ENCODE measurements at regions not wholly inside any gene's neighbourhood (a gene's known extent, or its start where the extent isn't known, plus 50 kb on each side); places are given as distances from the start of the nearest gene placed in this dataset.

- no peak for TF ChIP-seq TCF4 (CRISPR knock-in tag; IDR thresholded peaks at IDR 0.05; ENCODE audit: borderline replicate concordance)
- no peak for TF ChIP-seq ZFP30 (CRISPR knock-in tag; IDR thresholded peaks at IDR 0.05)
- no peak for TF ChIP-seq TSHZ2 (CRISPR knock-in tag; IDR thresholded peaks at IDR 0.05)
- no peak for TF ChIP-seq TOX (CRISPR knock-in tag; IDR thresholded peaks at IDR 0.05; ENCODE audit: borderline replicate concordance)
- TF ChIP-seq, protein P1, sequence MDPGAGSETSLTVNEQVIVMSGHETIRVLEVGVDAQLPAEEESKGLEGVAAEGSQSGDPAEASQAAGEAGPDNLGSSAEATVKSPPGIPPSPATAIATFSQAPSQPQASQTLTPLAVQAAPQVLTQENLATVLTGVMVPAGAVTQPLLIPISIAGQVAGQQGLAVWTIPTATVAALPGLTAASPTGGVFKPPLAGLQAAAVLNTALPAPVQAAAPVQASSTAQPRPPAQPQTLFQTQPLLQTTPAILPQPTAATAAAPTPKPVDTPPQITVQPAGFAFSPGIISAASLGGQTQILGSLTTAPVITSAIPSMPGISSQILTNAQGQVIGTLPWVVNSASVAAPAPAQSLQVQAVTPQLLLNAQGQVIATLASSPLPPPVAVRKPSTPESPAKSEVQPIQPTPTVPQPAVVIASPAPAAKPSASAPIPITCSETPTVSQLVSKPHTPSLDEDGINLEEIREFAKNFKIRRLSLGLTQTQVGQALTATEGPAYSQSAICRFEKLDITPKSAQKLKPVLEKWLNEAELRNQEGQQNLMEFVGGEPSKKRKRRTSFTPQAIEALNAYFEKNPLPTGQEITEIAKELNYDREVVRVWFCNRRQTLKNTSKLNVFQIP (CRISPR knock-in tag; IDR thresholded peaks at IDR 0.05; ENCODE audit: borderline replicate concordance, low read depth), result no peak
- no peak for TF ChIP-seq RARB (CRISPR knock-in tag; IDR thresholded peaks at IDR 0.05)
- TF ChIP-seq ARNTL (CRISPR knock-in tag; IDR thresholded peaks at IDR 0.05; ENCODE audit: borderline replicate concordance, low read depth), result no peak
- no peak for TF ChIP-seq BACH2 (CRISPR knock-in tag; IDR thresholded peaks at IDR 0.05; ENCODE audit: borderline replicate concordance)
- TF ChIP-seq CSRNP3 (CRISPR knock-in tag; IDR thresholded peaks at IDR 0.05), result no peak
- TF ChIP-seq, protein P2, sequence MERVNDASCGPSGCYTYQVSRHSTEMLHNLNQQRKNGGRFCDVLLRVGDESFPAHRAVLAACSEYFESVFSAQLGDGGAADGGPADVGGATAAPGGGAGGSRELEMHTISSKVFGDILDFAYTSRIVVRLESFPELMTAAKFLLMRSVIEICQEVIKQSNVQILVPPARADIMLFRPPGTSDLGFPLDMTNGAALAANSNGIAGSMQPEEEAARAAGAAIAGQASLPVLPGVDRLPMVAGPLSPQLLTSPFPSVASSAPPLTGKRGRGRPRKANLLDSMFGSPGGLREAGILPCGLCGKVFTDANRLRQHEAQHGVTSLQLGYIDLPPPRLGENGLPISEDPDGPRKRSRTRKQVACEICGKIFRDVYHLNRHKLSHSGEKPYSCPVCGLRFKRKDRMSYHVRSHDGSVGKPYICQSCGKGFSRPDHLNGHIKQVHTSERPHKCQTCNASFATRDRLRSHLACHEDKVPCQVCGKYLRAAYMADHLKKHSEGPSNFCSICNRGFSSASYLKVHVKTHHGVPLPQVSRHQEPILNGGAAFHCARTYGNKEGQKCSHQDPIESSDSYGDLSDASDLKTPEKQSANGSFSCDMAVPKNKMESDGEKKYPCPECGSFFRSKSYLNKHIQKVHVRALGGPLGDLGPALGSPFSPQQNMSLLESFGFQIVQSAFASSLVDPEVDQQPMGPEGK (CRISPR knock-in tag; IDR thresholded peaks at IDR 0.05; ENCODE audit: borderline replicate concordance), result no peak
- no peak for TF ChIP-seq ZFP3 (CRISPR knock-in tag; IDR thresholded peaks at IDR 0.05)
Measured at GRCh38 chr3:177278016-177278415, 80.7 kb upstream of the TBL1XR1 start.

Measured in SK-N-SH treated with all-trans-retinoic acid at 6 μM for 48 hours (cell line).